Subcutaneous abdominal adipose tissue (tissue), 5 donors: ENCODE measurements at regions not wholly inside any gene's neighbourhood (a gene's known extent, or its start where the extent isn't known, plus 50 kb on each side); places are given as distances from the start of the nearest gene placed in this dataset.

ENCODE experiments used
- H3K27ac ChIP-seq: one replicate; pipeline ENCODE4 v1.7.0; 2013; ENCODE audit warnings: low read depth, mild to moderate bottlenecking, inconsistent platforms, low read length, moderate library complexity
- H3K27me3 ChIP-seq, 5 donors: one replicate each; pipeline ENCODE4 v1.7.0; 2013; ENCODE audit warnings: low read length in 5 of 5, inconsistent platforms in 1 of 5; ENCODE audit not compliant: control insufficient read depth in 5 of 5, insufficient read depth in 4 of 5
- H3K36me3 ChIP-seq, 5 donors: one replicate each; pipeline ENCODE4 v1.7.0; 2013; ENCODE audit warnings: low read length in 5 of 5; ENCODE audit not compliant: control insufficient read depth in 5 of 5, insufficient read depth in 5 of 5
- H3K4me1 ChIP-seq, 5 donors: one replicate each; pipeline ENCODE4 v1.7.0; 2013; ENCODE audit warnings: low read length in 5 of 5, mild to moderate bottlenecking in 3 of 5, moderate library complexity in 1 of 5; ENCODE audit not compliant: control insufficient read depth in 5 of 5, insufficient read depth in 5 of 5
- H3K4me3 ChIP-seq, 5 donors: one replicate each; pipeline ENCODE4 v1.7.0; 2013; ENCODE audit warnings: low read length in 5 of 5, low read depth in 1 of 5
- H3K9ac ChIP-seq, 5 donors: one replicate each; pipeline ENCODE4 v1.7.0; 2013; ENCODE audit warnings: low read length in 5 of 5, mild to moderate bottlenecking in 4 of 5, moderate library complexity in 3 of 5
- H3K9me3 ChIP-seq, 5 donors: one replicate each; pipeline ENCODE4 v1.7.0; 2013; ENCODE audit warnings: low read length in 5 of 5; ENCODE audit not compliant: control insufficient read depth in 5 of 5
- donor health status: healthy.
- donor health status: healthy.
- donor health status: healthy.
- donor health status: healthy.
- donor health status: healthy.

GRCh38 chr2:189954989-189955388 is 107.5 kb downstream of the MSTN start:
- no peaks in the 10 kb centered on the region for H3K9me3 ChIP-seq

DNA sequence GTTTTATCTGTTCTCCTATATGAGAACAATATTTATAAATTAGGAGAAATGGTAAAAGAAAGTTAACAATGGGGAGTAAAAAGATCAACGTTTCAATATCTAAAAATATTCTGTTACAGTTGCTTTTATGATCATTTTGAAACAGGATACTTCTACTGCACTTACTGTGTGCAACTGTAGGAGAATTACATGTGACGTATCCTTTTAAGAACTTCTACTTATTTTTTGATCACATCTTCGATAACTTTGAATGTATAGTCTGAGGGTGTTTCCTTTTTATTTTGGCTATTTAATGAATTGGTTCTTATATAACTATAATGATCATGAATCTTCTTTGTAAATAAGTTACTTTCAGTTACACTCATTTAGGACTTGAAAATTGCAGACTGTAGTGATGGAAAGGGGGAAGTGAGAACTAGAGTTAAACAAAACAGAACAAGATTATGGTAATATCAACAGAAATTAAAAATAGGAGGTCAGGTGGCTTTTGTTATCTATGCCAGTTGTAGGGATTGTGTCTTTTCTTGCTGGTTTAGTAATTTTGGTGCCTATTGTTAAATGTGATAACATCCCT is 109.9 kb downstream of the MSTN start:
- H3K4me1 ChIP-seq = no peaks in the 10 kb centered on the region
- no peak overlapping the region for H3K4me3 ChIP-seq
- no peaks in the 10 kb centered on the region for H3K36me3 ChIP-seq
- H3K9me3 ChIP-seq = no peaks in the 10 kb centered on the region
- H3K27ac ChIP-seq = no peak overlapping the region
- H3K9ac ChIP-seq = no peak overlapping the region
- H3K27me3 ChIP-seq = no peaks in the 10 kb centered on the region

More at GRCh38 chr2:189954989-189955388, 107.5 kb downstream of the MSTN start:
- H3K4me3 ChIP-seq = no peak overlapping the region
- H3K36me3 ChIP-seq = no peaks in the 10 kb centered on the region
- no peak overlapping the region for H3K9ac ChIP-seq
- H3K27me3 ChIP-seq = no peaks in the 10 kb centered on the region
- H3K4me1 ChIP-seq = no peaks in the 10 kb centered on the region
- no peak overlapping the region for H3K27ac ChIP-seq

DNA sequence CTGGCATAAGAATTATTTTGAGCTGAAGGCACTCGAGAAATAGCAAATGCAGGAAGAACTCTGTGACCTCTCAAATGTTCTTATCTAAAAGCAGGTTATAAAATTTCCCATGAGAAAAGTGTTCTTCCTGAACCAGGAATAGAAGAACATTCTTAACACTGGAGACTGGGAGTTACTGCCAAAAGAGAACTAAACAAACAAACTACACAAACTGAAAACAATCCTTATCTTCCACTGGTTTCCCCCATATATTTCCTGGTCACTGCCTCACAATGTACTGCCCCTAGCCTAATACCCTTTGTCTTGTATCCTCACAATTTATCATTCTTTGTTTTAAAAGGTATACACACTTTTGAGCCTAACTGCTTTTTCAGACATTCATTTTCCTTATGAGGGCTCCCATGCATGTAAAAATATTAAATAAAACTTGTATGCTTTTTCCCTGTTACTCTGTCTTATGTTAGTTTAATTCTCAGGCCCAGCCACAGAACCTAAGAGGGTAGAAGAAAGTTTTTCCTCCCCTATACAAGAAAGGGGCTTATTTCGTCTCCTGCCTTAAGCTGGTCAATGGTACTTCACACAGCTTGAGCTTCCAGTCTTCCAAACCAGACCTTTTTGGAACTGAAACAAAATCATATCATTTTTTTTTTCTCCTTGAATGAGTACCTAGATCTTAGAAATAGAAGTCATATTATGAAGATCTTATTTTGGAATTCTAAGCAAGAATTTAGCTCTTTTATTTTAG is 110.6 kb downstream of the MSTN start:
- Histone ChIP-seq H3K9ac (no peak overlapping the region), H3K27ac (no peak overlapping the region), H3K4me3 (no peak overlapping the region), H3K9me3 (no peaks in the 10 kb centered on the region), H3K4me1 (no peaks in the 10 kb centered on the region), H3K36me3 (no peaks in the 10 kb centered on the region), H3K27me3 (no peaks in the 10 kb centered on the region)

- Histone ChIP-seq H3K9ac (no peak overlapping the region), H3K27ac (no peak overlapping the region), H3K27me3 (no peaks in the 10 kb centered on the region), H3K36me3 (no peaks in the 10 kb centered on the region), H3K4me1 (no peaks in the 10 kb centered on the region), H3K9me3 (peaks cover 10 to 27% (median 26%) of the 10 kb centered on the region in 5 donors), H3K4me3 (no peak overlapping the region)
Observed at GRCh38 chr2:189943009-189943408, 119.5 kb downstream of the MSTN start.

DNA sequence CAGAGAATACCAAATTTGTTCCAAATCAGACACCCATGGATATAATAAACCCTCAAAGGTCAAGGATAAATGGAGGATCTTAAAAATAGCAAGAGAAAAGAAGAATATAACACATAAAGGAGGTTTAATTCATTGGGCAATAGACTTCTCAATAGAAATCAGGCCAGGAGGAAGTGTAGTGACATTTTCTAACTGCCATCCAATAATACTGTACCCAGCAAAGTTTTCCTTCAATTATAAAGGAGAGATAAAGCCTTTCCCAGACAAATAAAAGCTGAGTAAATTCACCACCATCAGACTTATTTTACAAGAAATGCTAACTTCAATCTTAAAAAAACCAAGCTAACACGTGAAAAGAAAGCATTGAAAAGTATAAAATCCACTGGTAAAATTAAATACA is 121.6 kb downstream of the MSTN start:
- H3K9ac ChIP-seq = no peak overlapping the region
- H3K4me3 ChIP-seq = no peak overlapping the region
- H3K36me3 ChIP-seq = no peaks in the 10 kb centered on the region
- H3K9me3 ChIP-seq = peaks cover 10 to 27% (median 26%) of the 10 kb centered on the region in 5 donors
- no peaks in the 10 kb centered on the region for H3K27me3 ChIP-seq
- no peaks in the 10 kb centered on the region for H3K4me1 ChIP-seq
- no peak overlapping the region for H3K27ac ChIP-seq

DNA sequence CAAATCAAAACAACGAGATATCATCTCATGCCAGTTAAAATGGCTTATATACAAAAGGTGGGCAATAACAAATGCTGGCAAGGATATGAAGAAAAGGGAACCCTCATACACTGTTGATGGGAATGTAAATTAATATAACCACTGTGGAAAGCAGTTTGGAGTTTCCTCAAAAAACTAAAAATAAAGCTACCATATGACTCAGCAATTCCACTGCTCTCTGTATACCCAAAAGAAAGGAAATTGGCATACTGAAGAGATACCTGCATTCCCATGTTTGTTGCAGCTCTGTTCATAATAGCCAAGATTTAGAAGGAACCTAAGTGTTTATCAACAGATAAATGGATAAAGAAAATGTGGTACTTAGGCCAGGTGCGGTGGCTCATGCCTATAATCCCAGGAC is 124.8 kb downstream of the MSTN start:
- Histone ChIP-seq H3K27me3 (no peaks in the 10 kb centered on the region), H3K27ac (no peak overlapping the region), H3K9ac (no peak overlapping the region), H3K36me3 (no peaks in the 10 kb centered on the region), H3K4me1 (no peaks in the 10 kb centered on the region), H3K4me3 (no peak overlapping the region), H3K9me3 (peaks cover 6 to 24% (median 18%) of the 10 kb centered on the region in 5 donors)

DNA sequence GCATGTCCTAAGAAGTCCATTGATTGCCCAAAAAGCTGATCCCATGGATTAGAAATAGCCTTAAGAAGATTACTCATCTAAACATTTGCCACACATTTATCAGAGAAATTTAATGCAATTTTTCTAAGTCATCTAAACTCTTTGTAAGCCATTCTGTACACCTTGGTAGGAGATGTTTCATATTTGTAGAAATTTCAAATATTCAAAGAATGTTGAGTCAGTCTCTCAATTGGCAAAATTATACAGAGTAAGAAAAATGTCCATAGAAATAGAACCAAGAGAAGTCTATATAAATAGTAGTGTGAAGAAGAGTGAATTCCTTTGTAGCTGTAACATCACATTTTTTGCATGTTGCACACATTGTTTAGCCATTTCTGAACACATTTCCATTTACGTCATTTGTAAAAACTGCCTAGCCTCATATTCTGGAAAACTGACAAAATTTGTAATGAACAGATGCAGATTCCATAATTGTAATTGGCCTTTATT is 128.6 kb downstream of the MSTN start:
- Histone ChIP-seq H3K27ac (no peak overlapping the region), H3K27me3 (no peaks in the 10 kb centered on the region), H3K9ac (no peak overlapping the region), H3K9me3 (peaks cover 0 to 2% (median 0%) of the 10 kb centered on the region in 5 donors), H3K4me3 (no peak overlapping the region), H3K4me1 (no peaks in the 10 kb centered on the region), H3K36me3 (no peaks in the 10 kb centered on the region)

DNA sequence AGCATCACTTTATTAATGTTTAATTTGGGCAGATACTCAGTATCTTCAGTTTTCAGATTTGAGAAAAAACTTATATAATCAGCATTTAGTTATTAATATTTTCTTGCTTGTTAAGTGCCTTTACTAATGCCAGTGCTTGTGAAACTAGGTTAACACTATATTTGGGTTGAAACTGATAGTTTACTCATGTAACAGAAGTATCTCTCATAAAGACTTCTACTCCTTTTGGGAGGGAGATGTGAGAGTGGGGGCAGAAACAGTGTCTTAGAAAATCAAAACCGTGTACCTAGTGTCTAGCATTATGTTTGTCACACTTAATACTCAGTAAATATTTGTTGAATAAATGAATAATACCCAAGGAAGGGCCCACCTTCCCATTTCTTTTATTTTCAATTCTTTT is 129.5 kb downstream of the MSTN start:
- Histone ChIP-seq H3K27me3 (no peaks in the 10 kb centered on the region), H3K9ac (no peak overlapping the region), H3K9me3 (no peaks in the 10 kb centered on the region), H3K27ac (no peak overlapping the region), H3K36me3 (no peaks in the 10 kb centered on the region), H3K4me3 (no peak overlapping the region), H3K4me1 (no peaks in the 10 kb centered on the region)

GRCh38 chr2:189927823-189928222 is 134.7 kb downstream of the MSTN start:
- Histone ChIP-seq H3K27me3 (no peaks in the 10 kb centered on the region), H3K36me3 (no peaks in the 10 kb centered on the region), H3K27ac (no peak overlapping the region)

More at GRCh38 chr2:189927823-189928222, 134.7 kb downstream of the MSTN start:
- no peaks in the 10 kb centered on the region for H3K9me3 ChIP-seq
- H3K9ac ChIP-seq = no peak overlapping the region
- no peak overlapping the region for H3K4me3 ChIP-seq
- H3K4me1 ChIP-seq = no peaks in the 10 kb centered on the region
